ENCODE measurements at regions not wholly inside any gene's neighbourhood (a gene's known extent, or its start where the extent isn't known, plus 50 kb on each side); places are given as distances from the start of the nearest gene placed in this dataset.

GRCh38 chr2:850429-850828 is 100.2 kb upstream of the SNTG2 start:
- TF ChIP-seq CTCF (IDR thresholded peaks at IDR 0.05): no peak
- TF ChIP-seq EP300 (IDR thresholded peaks at IDR 0.05): no peak
- no peak for TF ChIP-seq POLR2A (IDR thresholded peaks at IDR 0.05)

Data from ovary (tissue), 3 donors.